Cardiac septum (tissue), 1 donor: ENCODE measurements at regions not wholly inside any gene's neighbourhood (a gene's known extent, or its start where the extent isn't known, plus 50 kb on each side); places are given as distances from the start of the nearest gene placed in this dataset.

Experiments used
- DNase-seq: peaks from one replicate; pipeline ENCODE4 v3.0.0-alpha.2; 2020; ENCODE audit warnings: low spot score
- intact Hi-C: fragments of 100-400 bp; cut with DNase I; formaldehyde crosslinking; loops from one replicate; pipeline ENCODE4 v1.14.0; 2022
- donor health status: DM: no; HTN: no; CAD: no.

- intact Hi-C loops = no loop called here
- no peak for DNase-seq
Measured at GRCh38 chr10:78321500-78321899, 287.8 kb downstream of the RPS24 start.

DNA sequence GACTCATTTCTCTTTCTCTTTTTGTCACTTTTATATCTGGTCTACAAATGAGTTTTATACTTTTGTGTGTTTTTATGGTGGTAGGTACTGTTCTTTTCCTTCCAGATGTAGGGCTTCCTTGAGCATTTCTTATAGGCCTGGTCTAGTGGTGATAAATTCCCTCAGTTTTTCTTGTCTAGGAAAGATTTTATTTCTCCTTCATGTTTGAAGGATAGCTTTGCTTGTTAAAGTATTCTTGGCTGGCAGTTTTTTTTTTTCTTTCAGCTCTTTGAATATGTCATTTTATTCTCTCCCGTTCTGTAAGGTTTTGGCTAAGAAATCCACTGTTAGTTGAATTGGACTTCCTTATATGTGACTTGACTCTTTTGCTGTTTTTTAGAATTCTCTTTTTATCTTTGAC lies 292.7 kb downstream of the RPS24 start:
- DNase-seq = no peak
- intact Hi-C loops = no loop called here

GRCh38 chr10:78327778-78328591 lies 294.3 kb downstream of the RPS24 start:
- intact Hi-C loops = no loop called here
- no peak for DNase-seq

DNA sequence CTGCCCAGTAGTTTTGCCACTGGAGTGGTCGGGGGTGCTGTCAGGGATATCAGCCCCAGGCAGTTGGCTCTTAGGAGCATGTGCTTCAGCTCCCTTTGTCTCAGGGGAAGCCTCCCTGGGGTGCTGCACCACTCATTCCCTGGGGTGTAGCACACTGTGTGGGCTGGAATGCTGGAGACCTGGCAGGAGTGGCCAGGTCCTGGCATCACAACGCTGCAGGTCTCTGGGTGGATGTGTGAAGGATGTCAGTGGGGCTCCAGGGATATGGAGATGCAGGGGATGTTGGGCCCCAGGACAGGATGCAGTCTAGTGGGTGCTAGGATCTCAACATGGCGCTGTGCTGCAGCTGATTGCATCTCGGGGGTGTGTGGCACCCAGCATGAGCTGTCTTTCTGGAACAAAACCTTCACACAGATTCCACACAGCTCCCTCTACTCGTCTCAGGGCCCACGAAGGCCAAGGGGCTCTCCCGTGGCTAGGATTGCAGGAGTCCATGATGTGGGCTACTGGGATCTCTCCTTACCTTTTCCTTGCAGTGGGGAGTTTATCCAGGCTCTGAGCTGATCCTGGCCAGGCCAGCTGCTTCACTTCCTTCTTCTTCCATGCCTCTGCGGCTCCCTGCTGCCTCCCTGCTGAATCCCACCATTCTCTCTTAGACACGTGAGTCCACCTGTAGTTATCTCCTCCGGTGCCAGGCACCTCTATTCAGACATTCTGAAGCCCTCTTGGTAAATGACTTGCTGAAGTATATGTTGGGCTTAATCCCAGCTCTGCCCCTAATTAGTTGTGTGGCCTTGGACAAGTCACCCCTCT lies 295.1 kb downstream of the RPS24 start:
- intact Hi-C loops = no loop called here
- DNase-seq = no peak

- DNase-seq = no peak
- intact Hi-C loops = loop anchor here (10.0 kb wide), 1 partner anchor 214 kb away; no protein-coding TSS in a partner anchor
Measured at GRCh38 chr10:78330884-78331283, 297.2 kb downstream of the RPS24 start.

GRCh38 chr10:78331391-78331922 lies 297.8 kb downstream of the RPS24 start:
- no peak for DNase-seq
- intact Hi-C loops = loop anchor here (10.0 kb wide), 1 partner anchor 213 kb away; no protein-coding TSS in a partner anchor

- no peak for DNase-seq
- intact Hi-C loops = loop anchor here (10.0 kb wide), 1 partner anchor 213 kb away; no protein-coding TSS in a partner anchor
Measured at GRCh38 chr10:78332012-78332411, 298.3 kb downstream of the RPS24 start.

- intact Hi-C loops = loop anchor here (10.0 kb wide), 1 partner anchor 212 kb away; no protein-coding TSS in a partner anchor
- DNase-seq = no peak
Measured at GRCh38 chr10:78332657-78333056, 299.0 kb downstream of the RPS24 start.

GRCh38 chr10:78333362-78334143 lies 299.9 kb downstream of the RPS24 start:
- peak; percentile 68 for DNase-seq

GRCh38 chr10:78335371-78335690 lies 301.7 kb downstream of the RPS24 start:
- intact Hi-C loops = loop anchor here (10.0 kb wide), 1 partner anchor 209 kb away; no protein-coding TSS in a partner anchor
- no peak for DNase-seq

More at GRCh38 chr10:78333362-78334143, 299.9 kb downstream of the RPS24 start:
- intact Hi-C loops = loop anchor here (10.0 kb wide), 1 partner anchor 211 kb away; no protein-coding TSS in a partner anchor

DNA sequence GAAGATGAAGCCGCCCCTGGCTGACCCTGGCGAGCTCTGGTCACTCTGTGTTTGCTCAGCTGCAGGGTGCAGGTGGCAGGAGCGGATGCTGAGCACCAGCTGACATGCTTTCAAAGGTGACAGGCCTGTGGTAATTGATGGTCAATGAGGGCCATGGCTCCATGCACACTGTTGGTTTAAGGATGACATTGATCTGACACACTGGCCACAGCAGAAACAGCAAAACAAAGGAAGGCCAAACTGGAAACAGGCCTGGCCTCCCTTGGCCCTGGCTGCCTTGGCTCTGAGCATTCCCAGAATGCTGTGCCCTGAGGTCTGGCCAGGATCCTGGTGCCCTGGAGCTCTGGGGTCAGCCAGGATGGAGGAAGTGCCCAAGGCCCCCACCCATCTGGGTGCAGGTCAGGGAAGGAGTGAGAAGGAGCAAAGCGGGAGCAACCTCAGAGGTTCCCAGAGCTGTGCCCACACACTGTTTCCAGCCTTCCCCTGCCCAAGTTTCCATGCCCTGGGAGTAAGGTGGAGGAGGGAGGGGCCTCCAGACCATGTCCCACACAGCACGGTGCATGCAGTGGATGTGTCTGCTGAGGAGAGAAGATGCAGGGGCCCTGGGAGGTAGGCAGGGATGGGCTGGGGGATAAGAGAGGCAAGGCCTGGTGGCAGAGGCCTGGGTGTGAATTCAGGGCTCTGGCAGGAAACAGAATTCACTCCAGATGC lies 302.2 kb downstream of the RPS24 start:
- intact Hi-C loops = loop anchor here (10.0 kb wide), 1 partner anchor 209 kb away; no protein-coding TSS in a partner anchor
- DNase-seq = peak; percentile 76

DNA sequence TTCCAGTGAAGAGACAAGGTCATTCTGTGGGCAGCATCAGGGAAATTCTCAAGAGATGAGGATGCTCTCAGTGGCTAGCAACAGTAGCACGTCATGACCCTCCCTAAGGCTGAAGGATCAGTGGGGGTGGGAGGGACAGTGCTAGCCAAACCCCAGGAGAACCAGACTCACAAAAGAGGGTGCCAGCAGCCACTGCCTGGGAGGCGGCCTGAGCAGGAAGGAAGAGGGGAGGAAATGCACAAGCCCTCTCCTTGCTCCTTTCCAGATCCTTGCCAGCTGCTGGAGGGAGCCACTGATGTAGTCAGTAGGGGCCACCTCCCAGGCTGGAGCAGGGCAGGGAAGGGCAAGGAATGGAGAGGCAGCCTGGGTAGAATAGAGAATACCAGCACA lies 302.7 kb downstream of the RPS24 start:
- intact Hi-C loops = loop anchor here (10.0 kb wide), 1 partner anchor 208 kb away; no protein-coding TSS in a partner anchor
- DNase-seq = peak; percentile 65

DNA sequence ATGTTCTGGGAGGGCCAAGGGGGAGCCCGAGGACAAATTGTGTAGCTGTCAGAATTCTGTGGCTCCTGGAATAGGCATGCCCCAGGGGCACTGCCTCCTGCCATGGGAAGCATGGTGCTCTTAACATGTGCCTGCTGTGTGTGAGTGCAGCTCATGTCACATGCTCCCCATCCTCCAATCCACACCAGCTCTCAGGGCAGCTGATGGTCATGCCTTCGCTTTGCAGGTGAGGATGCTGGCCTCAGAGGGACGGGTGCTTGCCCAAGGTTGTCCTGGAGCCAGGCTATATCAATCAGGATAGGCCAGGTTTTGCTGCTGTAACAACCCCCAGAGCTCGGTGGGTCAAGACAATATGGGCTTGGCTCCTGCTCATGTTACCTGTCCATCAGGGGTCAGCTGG lies 303.4 kb downstream of the RPS24 start:
- peak; percentile 55 for DNase-seq
- intact Hi-C loops = loop anchor here (10.0 kb wide), 1 partner anchor 208 kb away; no protein-coding TSS in a partner anchor

- peak; percentile 66 for DNase-seq
- intact Hi-C loops = loop anchor here (10.0 kb wide), 1 partner anchor 207 kb away; no protein-coding TSS in a partner anchor
Measured at GRCh38 chr10:78337646-78338391, 304.2 kb downstream of the RPS24 start.

GRCh38 chr10:78338717-78339116 lies 305.1 kb downstream of the RPS24 start:
- intact Hi-C loops = loop anchor here (10.0 kb wide), 1 partner anchor 206 kb away; no protein-coding TSS in a partner anchor
- peak; percentile 33 for DNase-seq

GRCh38 chr10:78339251-78339650 lies 305.6 kb downstream of the RPS24 start:
- no peak for DNase-seq
- intact Hi-C loops = loop anchor here (10.0 kb wide), 1 partner anchor 206 kb away; no protein-coding TSS in a partner anchor

DNA sequence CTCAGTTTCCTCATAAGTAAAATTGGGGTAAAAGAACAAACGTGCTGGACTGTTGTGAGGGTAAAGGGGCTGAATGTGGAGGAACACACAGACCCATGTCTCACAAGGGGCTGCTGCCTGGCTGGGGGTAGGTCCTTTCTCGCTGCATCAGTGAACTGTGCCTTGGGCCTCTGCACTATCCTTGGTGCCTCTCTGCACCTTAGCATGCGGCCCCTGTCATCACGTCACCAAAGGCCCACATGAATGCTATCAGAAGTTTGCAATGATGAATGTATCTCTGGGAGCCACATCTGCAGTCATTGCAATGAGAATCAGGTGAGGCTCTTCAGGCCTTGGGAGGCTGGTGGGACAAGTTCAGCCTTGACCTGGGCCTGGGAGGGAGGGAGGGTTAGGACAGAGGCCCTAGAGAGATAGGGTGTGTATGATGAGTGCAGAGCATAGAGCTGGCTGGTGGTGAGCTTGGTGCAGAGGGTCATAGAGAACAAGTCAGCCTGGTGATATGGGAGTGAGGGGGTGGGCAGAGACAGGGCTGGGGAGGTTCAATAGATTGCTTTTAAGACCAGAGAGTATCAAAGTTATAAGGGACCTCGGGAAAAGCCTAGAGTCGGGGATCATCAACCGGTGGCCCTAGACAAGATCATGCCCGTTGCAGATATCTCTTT lies 308.4 kb downstream of the RPS24 start:
- intact Hi-C loops = no loop called here
- peak; percentile 46 for DNase-seq
